Lower leg skin (tissue), 3 donors: ENCODE measurements at regions not wholly inside any gene's neighbourhood (a gene's known extent, or its start where the extent isn't known, plus 50 kb on each side); places are given as distances from the start of the nearest gene placed in this dataset.

Experiments used
- CTCF ChIP-seq, 3 donors: fragments of 450-650 bp; IDR thresholded peaks; one replicate each; pipeline ENCODE4 v1.5.1; 2016; ENCODE audit warnings: antibody characterized with exemption in 3 of 3, mild to moderate bottlenecking in 3 of 3, moderate library complexity in 2 of 3
- POLR2A ChIP-seq, 2 donors: fragments of 450-650 bp; IDR thresholded peaks; one replicate each; pipeline ENCODE4 v1.6.1; 2016 to 2017; ENCODE audit warnings: antibody characterized with exemption in 2 of 2, mild to moderate bottlenecking in 1 of 2, moderate library complexity in 1 of 2

- no peak for TF ChIP-seq CTCF (IDR thresholded peaks at IDR 0.05)
- no peak for TF ChIP-seq POLR2A (IDR thresholded peaks at IDR 0.05)
Measured at GRCh38 chr15:66884661-66885237, 180.7 kb upstream of the SMAD3 start.
